Right ventricle myocardium superior (tissue), 1 donor: ENCODE measurements at regions not wholly inside any gene's neighbourhood (a gene's known extent, or its start where the extent isn't known, plus 50 kb on each side); places are given as distances from the start of the nearest gene placed in this dataset.
"Not testable (repeated sequence)": the region's sequence is repeated elsewhere in the genome, so short reads cannot be mapped to it uniquely, and the experiment has no call there.

Experiments
- ATAC-seq: fragments of 200-7000 bp; cut with Tn5 transposase; one replicate; pipeline ENCODE4 v1.9.1; 2020; ENCODE audit warnings: mild to moderate bottlenecking; ENCODE audit not compliant: poor library complexity
- DNase-seq: peaks from one replicate; pipeline ENCODE4 v3.0.0-alpha.2; 2020
- intact Hi-C: fragments of 100-400 bp; cut with DNase I; formaldehyde crosslinking; loops from one replicate; pipeline ENCODE4 v1.11.2; 2022
- donor health status: DM: no; HTN: yes; CAD: no; lungs with severe emphysema.

- no peak for DNase-seq
- no peak for ATAC-seq
- intact Hi-C loops = no loop called here
These were observed 230.1 kb upstream of the TENM4 start for GRCh38 chr11:79670882-79671281.

GRCh38 chr11:79668575-79668974, 227.7 kb upstream of the TENM4 start:
- intact Hi-C loops = no loop called here
- DNase-seq (no peak), ATAC-seq (no peak)

- DNase-seq = no peak
- no peak for ATAC-seq
- intact Hi-C loops = no loop called here
These were observed 226.6 kb upstream of the TENM4 start for GRCh38 chr11:79667380-79667779.

GRCh38 chr11:79663017-79663416, 222.2 kb upstream of the TENM4 start:
- intact Hi-C loops = no loop called here

GRCh38 chr11:79661373-79661772, 220.5 kb upstream of the TENM4 start:
- DNase-seq = no peak
- no peak for ATAC-seq
- intact Hi-C loops = no loop called here

More at GRCh38 chr11:79663017-79663416, 222.2 kb upstream of the TENM4 start:
- DNase-seq = peak; percentile 30
- ATAC-seq = peak; percentile 83

GRCh38 chr11:79648766-79649520, 208.1 kb upstream of the TENM4 start:
- intact Hi-C loops = no loop called here
- DNase-seq = no peak
- ATAC-seq = no peak

GRCh38 chr11:79637219-79637618, 196.4 kb upstream of the TENM4 start:
- no peak for DNase-seq

GRCh38 chr11:79634905-79635304, 194.1 kb upstream of the TENM4 start:
- intact Hi-C loops = no loop called here
- no peak for ATAC-seq
- DNase-seq = no peak

More at GRCh38 chr11:79637219-79637618, 196.4 kb upstream of the TENM4 start:
- ATAC-seq = no peak
- intact Hi-C loops = no loop called here

GRCh38 chr11:79627281-79627680, 186.5 kb upstream of the TENM4 start:
- intact Hi-C loops = no loop called here
- DNase-seq = no peak
- ATAC-seq = no peak

GRCh38 chr11:79626135-79627075, 185.6 kb upstream of the TENM4 start:
- no peak for ATAC-seq
- no peak for DNase-seq
- intact Hi-C loops = no loop called here

GRCh38 chr11:79623375-79623774, 182.5 kb upstream of the TENM4 start:
- ATAC-seq = no peak
- DNase-seq = no peak
- intact Hi-C loops = no loop called here

- ATAC-seq (no peak), DNase-seq (no peak)
- intact Hi-C loops = no loop called here
These were observed 176.7 kb upstream of the TENM4 start for GRCh38 chr11:79617561-79617960.

GRCh38 chr11:79616392-79616851, 175.6 kb upstream of the TENM4 start:
- DNase-seq (no peak), ATAC-seq (no peak)
- intact Hi-C loops = no loop called here

GRCh38 chr11:79615425-79615824, 174.6 kb upstream of the TENM4 start:
- intact Hi-C loops = no loop called here
- no peak for DNase-seq
- no peak for ATAC-seq

GRCh38 chr11:79610678-79611077, 169.8 kb upstream of the TENM4 start:
- intact Hi-C loops = no loop called here
- ATAC-seq (no peak), DNase-seq (no peak)

GRCh38 chr11:79610139-79610538, 169.3 kb upstream of the TENM4 start:
- intact Hi-C loops = no loop called here
- ATAC-seq = no peak
- DNase-seq = no peak

- intact Hi-C loops = no loop called here
- peak; percentile 77 for ATAC-seq
- no peak for DNase-seq
These were observed 168.7 kb upstream of the TENM4 start for GRCh38 chr11:79609511-79609910.

GRCh38 chr11:79606461-79606860, 165.6 kb upstream of the TENM4 start:
- DNase-seq, intact Hi-C loops, ATAC-seq: not testable (repeated sequence)

GRCh38 chr11:79600711-79601110, 159.9 kb upstream of the TENM4 start:
- ATAC-seq = no peak
- intact Hi-C loops = no loop called here
- no peak for DNase-seq

- no peak for ATAC-seq
- intact Hi-C loops = no loop called here
- DNase-seq = no peak
These were observed 154.0 kb upstream of the TENM4 start for GRCh38 chr11:79594834-79595233.
